Astrocyte of the spinal cord (primary cell): ENCODE measurements at regions not wholly inside any gene's neighbourhood (a gene's known extent, or its start where the extent isn't known, plus 50 kb on each side); places are given as distances from the start of the nearest gene placed in this dataset.

Experiments used
- DNase-seq: peaks from one replicate; pipeline ENCODE4 v3.0.0; 2011; ENCODE audit warnings: low read depth, low spot score
- H3K4me3 ChIP-seq: 2 replicates; pipeline ENCODE4 v1.5.1; 2011; ENCODE audit warnings: low read depth, mild to moderate bottlenecking, low read length, moderate library complexity
- CTCF ChIP-seq: IDR thresholded peaks from 2 replicates; pipeline ENCODE4 v1.5.1; 2012; ENCODE audit warnings: low read depth, mild to moderate bottlenecking, low read length, inconsistent platforms
- in situ Hi-C: cut with HindIII; loops from 2 replicates; pipeline ENCODE4 v1.10.0; 2017; ENCODE audit warnings: low sequenced_read_pairs

- in situ Hi-C loops = no loop called here
- no peak overlapping the region for H3K4me3 ChIP-seq
- TF ChIP-seq CTCF = no peak
- no peak for DNase-seq
Measured at GRCh38 chr7:128145191-128145590, 95.9 kb upstream of the LEP start.

- TF ChIP-seq CTCF = no peak
- in situ Hi-C loops = no loop called here
- DNase-seq = no peak
- H3K4me3 ChIP-seq = no peak overlapping the region
Measured at GRCh38 chr7:128146052-128146451, 95.0 kb upstream of the LEP start.

GRCh38 chr7:128148676-128149075, 92.4 kb upstream of the LEP start:
- in situ Hi-C loops = no loop called here

GRCh38 chr7:128150223-128150865, 90.7 kb upstream of the LEP start:
- H3K4me3 ChIP-seq = no peak overlapping the region
- TF ChIP-seq CTCF = no peak
- DNase-seq = no peak
- in situ Hi-C loops = no loop called here

More at GRCh38 chr7:128148676-128149075, 92.4 kb upstream of the LEP start:
- no peak for TF ChIP-seq CTCF
- H3K4me3 ChIP-seq = no peak overlapping the region
- DNase-seq = no peak

- DNase-seq = no peak
- H3K4me3 ChIP-seq = no peak overlapping the region
- in situ Hi-C loops = no loop called here
- no peak for TF ChIP-seq CTCF
Measured at GRCh38 chr7:128151635-128152034, 89.4 kb upstream of the LEP start.

- H3K4me3 ChIP-seq = no peak overlapping the region
- TF ChIP-seq CTCF = no peak
- in situ Hi-C loops = no loop called here
- no peak for DNase-seq
Measured at GRCh38 chr7:128152721-128153120, 88.4 kb upstream of the LEP start.

- H3K4me3 ChIP-seq = no peak overlapping the region
- no peak for TF ChIP-seq CTCF
- DNase-seq = no peak
- in situ Hi-C loops = no loop called here
Measured at GRCh38 chr7:128153436-128153835, 87.6 kb upstream of the LEP start.
